ENCODE measurements at regions not wholly inside any gene's neighbourhood (a gene's known extent, or its start where the extent isn't known, plus 50 kb on each side); places are given as distances from the start of the nearest gene placed in this dataset.

GRCh38 chr2:236354973-236355595 is 90.9 kb upstream of the ASB18 start:
- TF ChIP-seq CTCF (IDR thresholded peaks at IDR 0.05; ENCODE audit: insufficient read depth, low read length) = no peak
- no peak for TF ChIP-seq POLR2AphosphoS5 (IDR thresholded peaks at IDR 0.05; ENCODE audit: low read depth)
- TF ChIP-seq GABPA (IDR thresholded peaks at IDR 0.05; ENCODE audit: low read depth) = no peak
- TF ChIP-seq SPI1 (IDR thresholded peaks at IDR 0.05; ENCODE audit: borderline replicate concordance, low read depth) = no peak
- no peak for TF ChIP-seq REST (IDR thresholded peaks at IDR 0.05; ENCODE audit: insufficient replicate concordance, low read depth)

Measured in HL-60 (cell line).